Sigmoid colon (tissue), 6 donors: ENCODE measurements at regions not wholly inside any gene's neighbourhood (a gene's known extent, or its start where the extent isn't known, plus 50 kb on each side); places are given as distances from the start of the nearest gene placed in this dataset.

Source experiments
- DNase-seq: peaks from one replicate; pipeline ENCODE4 v3.0.0-alpha.2; 2019
- H3K27ac ChIP-seq, 4 donors: fragments of 200-600 bp; sonication (generic); one replicate each; pipeline ENCODE4 v1.5.1; 2016 to 2019; ENCODE audit warnings: mild to moderate bottlenecking in 1 of 4
- H3K27me3 ChIP-seq, 3 donors: fragments of 200-600 bp; sonication (generic); one replicate each; pipeline ENCODE4 v1.5.1; 2019; ENCODE audit warnings: mild to moderate bottlenecking in 1 of 3
- H3K36me3 ChIP-seq, 4 donors: fragments of 200-600 bp; sonication (generic); one replicate each; pipeline ENCODE4 v1.5.1; 2016 to 2019
- H3K4me1 ChIP-seq, 4 donors: fragments of 200-600 bp; sonication (generic); one replicate each; pipeline ENCODE4 v1.5.1; 2017 to 2019
- H3K4me3 ChIP-seq, 4 donors: fragments of 200-600 bp; sonication (generic); one replicate each; pipeline ENCODE4 v1.5.1; 2017 to 2019; ENCODE audit warnings: mild to moderate bottlenecking in 2 of 4, moderate library complexity in 1 of 4
- H3K9me3 ChIP-seq, 4 donors: fragments of 200-600 bp in 3 of 4; sonication (generic) in 3 of 4; one replicate each; pipeline versions ENCODE4 v1.5.1 to v1.6.1; 2013 to 2019
- EP300 ChIP-seq, 4 donors: sonication (generic); formaldehyde crosslinking; IDR thresholded peaks; one replicate each; pipeline ENCODE4 v1.6.1; 2017; ENCODE audit warnings: antibody characterized with exemption in 4 of 4
- POLR2A ChIP-seq, 2 donors: fragments of 450-650 bp; IDR thresholded peaks; one replicate each; pipeline ENCODE4 v1.6.1; 2016; ENCODE audit warnings: antibody characterized with exemption in 2 of 2, mild to moderate bottlenecking in 2 of 2, moderate library complexity in 2 of 2
- POLR2AphosphoS5 ChIP-seq, 4 donors: sonication (generic); formaldehyde crosslinking; IDR thresholded peaks; one replicate each; pipeline ENCODE4 v1.6.1; 2017; ENCODE audit warnings: antibody characterized with exemption in 4 of 4
- WGBS, 2 donors: extraction: QIAGEN DNeasy Blood & Tissue Kit; methylation state at CpG; one replicate each; pipeline ENCODE4 v1.1.7; 2013; 5-methylcytosine and 5-hydroxymethylcytosine counted together
- intact Hi-C: fragments of 100-400 bp; cut with DNase I; formaldehyde crosslinking; loops from one replicate; pipeline ENCODE4 v1.15.1; 2023
- TF ChIP-seq, protein P1 (sequence below), 4 experiments: fragments of 450-650 bp in 3 of 4; fragments of 200-600 bp in 1 of 4; IDR thresholded peaks; one replicate each; pipeline ENCODE4 v1.5.1; 2016 to 2019; ENCODE audit warnings: antibody characterized with exemption in 4 of 4, mild to moderate bottlenecking in 3 of 4, moderate library complexity in 2 of 4
- donor health status: healthy with polysubstance abuse.
- donor health status: healthy.

DNA sequence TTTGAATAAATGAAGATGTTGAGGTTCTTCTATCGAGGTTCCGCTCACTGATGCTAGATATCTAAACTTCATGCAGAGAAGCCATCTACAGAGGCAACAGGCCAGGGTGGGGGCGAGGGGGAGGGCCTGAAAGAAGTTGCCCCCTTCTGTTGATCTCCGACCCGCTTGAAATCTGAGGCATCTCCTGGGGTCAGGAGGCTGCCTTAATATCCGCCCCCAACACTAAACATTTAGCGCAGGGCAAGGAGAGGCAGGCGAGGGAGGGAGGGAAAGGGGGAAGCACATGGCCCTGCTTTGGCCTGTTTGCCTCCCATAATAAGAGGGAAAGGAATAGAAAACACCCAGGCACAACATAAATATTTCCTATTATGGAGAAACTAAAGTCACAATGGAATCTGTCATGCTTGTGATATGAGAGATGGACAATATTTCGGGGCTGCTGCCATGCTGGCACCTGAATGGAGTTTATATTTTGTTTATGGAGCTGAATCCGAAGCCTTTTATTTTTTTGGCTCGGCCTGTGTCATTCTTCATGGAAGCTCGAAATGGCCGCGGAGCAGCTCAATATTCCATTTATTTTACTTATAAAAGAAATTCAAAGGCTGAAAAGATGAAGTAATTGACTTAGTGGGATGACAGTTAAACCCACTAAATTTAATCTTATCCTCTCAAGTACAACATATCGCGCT lies 221.1 kb downstream of the INSIG2 start:
- TF ChIP-seq EP300 (IDR thresholded peaks at IDR 0.05), result no peak
- TF ChIP-seq, protein P1, sequence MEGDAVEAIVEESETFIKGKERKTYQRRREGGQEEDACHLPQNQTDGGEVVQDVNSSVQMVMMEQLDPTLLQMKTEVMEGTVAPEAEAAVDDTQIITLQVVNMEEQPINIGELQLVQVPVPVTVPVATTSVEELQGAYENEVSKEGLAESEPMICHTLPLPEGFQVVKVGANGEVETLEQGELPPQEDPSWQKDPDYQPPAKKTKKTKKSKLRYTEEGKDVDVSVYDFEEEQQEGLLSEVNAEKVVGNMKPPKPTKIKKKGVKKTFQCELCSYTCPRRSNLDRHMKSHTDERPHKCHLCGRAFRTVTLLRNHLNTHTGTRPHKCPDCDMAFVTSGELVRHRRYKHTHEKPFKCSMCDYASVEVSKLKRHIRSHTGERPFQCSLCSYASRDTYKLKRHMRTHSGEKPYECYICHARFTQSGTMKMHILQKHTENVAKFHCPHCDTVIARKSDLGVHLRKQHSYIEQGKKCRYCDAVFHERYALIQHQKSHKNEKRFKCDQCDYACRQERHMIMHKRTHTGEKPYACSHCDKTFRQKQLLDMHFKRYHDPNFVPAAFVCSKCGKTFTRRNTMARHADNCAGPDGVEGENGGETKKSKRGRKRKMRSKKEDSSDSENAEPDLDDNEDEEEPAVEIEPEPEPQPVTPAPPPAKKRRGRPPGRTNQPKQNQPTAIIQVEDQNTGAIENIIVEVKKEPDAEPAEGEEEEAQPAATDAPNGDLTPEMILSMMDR (IDR thresholded peaks at IDR 0.05), result no peak
- no peak for TF ChIP-seq POLR2A (IDR thresholded peaks at IDR 0.05)
- no peak for TF ChIP-seq POLR2AphosphoS5 (IDR thresholded peaks at IDR 0.05)
- no peak for DNase-seq
- WGBS, 2 donors, result 63 to 69% methylated on average over 16 of the region's 16 CpGs
- intact Hi-C loops, result no loop called here
- Histone ChIP-seq H3K36me3 (no peaks in the 10 kb centered on the region), H3K27ac (peak overlapping the region in 2 of 4 donors; percentile 55 to 61), H3K4me3 (peak overlapping the region; percentile 39 to 60 (median 56)), H3K4me1 (peaks cover 0 to 3% (median 0%) of the 10 kb centered on the region in 4 donors), H3K9me3 (no peaks in the 10 kb centered on the region), H3K27me3 (peaks cover 0 to 22% (median 0%) of the 10 kb centered on the region in 3 donors)

- TF ChIP-seq, protein P1 (IDR thresholded peaks at IDR 0.05), result no peak
- no peak for DNase-seq
- Histone ChIP-seq H3K27ac (no peak overlapping the region), H3K36me3 (no peaks in the 10 kb centered on the region), H3K4me1 (peaks cover 0 to 3% (median 0%) of the 10 kb centered on the region in 4 donors), H3K9me3 (no peaks in the 10 kb centered on the region), H3K27me3 (peaks cover 0 to 22% (median 0%) of the 10 kb centered on the region in 3 donors), H3K4me3 (no peak overlapping the region)
- 47 to 88% methylated on average over 2 of the region's 2 CpGs for WGBS, 2 donors
- intact Hi-C loops, result no loop called here
Observed at GRCh38 chr2:118307864-118308263, 219.6 kb downstream of the INSIG2 start.

- no peaks in the 10 kb centered on the region for H3K36me3 ChIP-seq
- no peak overlapping the region for H3K27ac ChIP-seq
- H3K9me3 ChIP-seq, result no peaks in the 10 kb centered on the region
- H3K27me3 ChIP-seq, result no peaks in the 10 kb centered on the region
- TF ChIP-seq EP300 (IDR thresholded peaks at IDR 0.05), result no peak
- DNase-seq, result no peak
- no peak overlapping the region for H3K4me3 ChIP-seq
- intact Hi-C loops, result no loop called here
- H3K4me1 ChIP-seq, result no peaks in the 10 kb centered on the region
Observed at GRCh38 chr2:118301248-118301647, 213.0 kb downstream of the INSIG2 start.

GRCh38 chr2:118300832-118301231 lies 212.6 kb downstream of the INSIG2 start:
- DNase-seq, result no peak
- Histone ChIP-seq H3K27me3 (peaks cover 0 to under 1% (median 0%) of the 10 kb centered on the region in 3 donors), H3K4me1 (no peaks in the 10 kb centered on the region), H3K9me3 (no peaks in the 10 kb centered on the region), H3K36me3 (no peaks in the 10 kb centered on the region), H3K4me3 (no peak overlapping the region), H3K27ac (no peak overlapping the region)
- intact Hi-C loops, result no loop called here
- TF ChIP-seq, protein P1 (IDR thresholded peaks at IDR 0.05), result no peak
- TF ChIP-seq EP300 (IDR thresholded peaks at IDR 0.05), result no peak
- no peak for TF ChIP-seq POLR2A (IDR thresholded peaks at IDR 0.05)
- no peak for TF ChIP-seq POLR2AphosphoS5 (IDR thresholded peaks at IDR 0.05)

GRCh38 chr2:118296663-118297062 lies 208.4 kb downstream of the INSIG2 start:
- TF ChIP-seq EP300 (IDR thresholded peaks at IDR 0.05) (no peak), POLR2A (IDR thresholded peaks at IDR 0.05) (no peak), POLR2AphosphoS5 (IDR thresholded peaks at IDR 0.05) (no peak)
- TF ChIP-seq, protein P1 (IDR thresholded peaks at IDR 0.05), result no peak
- H3K9me3 ChIP-seq, result no peaks in the 10 kb centered on the region
- WGBS, 2 donors, result 93% methylated on average over 4 of the region's 4 CpGs
- H3K4me3 ChIP-seq, result no peak overlapping the region
- DNase-seq, result no peak
- intact Hi-C loops, result no loop called here
- H3K4me1 ChIP-seq, result no peaks in the 10 kb centered on the region
- H3K36me3 ChIP-seq, result no peaks in the 10 kb centered on the region
- peaks cover 0 to 6% (median 0%) of the 10 kb centered on the region in 3 donors for H3K27me3 ChIP-seq
- H3K27ac ChIP-seq, result no peak overlapping the region
